Inferior parietal cortex (tissue), 1 donor: ENCODE measurements at regions not wholly inside any gene's neighbourhood (a gene's known extent, or its start where the extent isn't known, plus 50 kb on each side); places are given as distances from the start of the nearest gene placed in this dataset.
"Not testable (repeated sequence)": the region's sequence is repeated elsewhere in the genome, so short reads cannot be mapped to it uniquely, and the experiment has no call there.

Experiments used
- DNase-seq: peaks from one replicate; pipeline ENCODE4 v3.0.0-alpha.2; 2016; ENCODE audit errors: extremely low spot score

GRCh38 chr17:15860774-15861173, 84.2 kb upstream of the ADORA2B start:
- not testable (repeated sequence) for DNase-seq

DNA sequence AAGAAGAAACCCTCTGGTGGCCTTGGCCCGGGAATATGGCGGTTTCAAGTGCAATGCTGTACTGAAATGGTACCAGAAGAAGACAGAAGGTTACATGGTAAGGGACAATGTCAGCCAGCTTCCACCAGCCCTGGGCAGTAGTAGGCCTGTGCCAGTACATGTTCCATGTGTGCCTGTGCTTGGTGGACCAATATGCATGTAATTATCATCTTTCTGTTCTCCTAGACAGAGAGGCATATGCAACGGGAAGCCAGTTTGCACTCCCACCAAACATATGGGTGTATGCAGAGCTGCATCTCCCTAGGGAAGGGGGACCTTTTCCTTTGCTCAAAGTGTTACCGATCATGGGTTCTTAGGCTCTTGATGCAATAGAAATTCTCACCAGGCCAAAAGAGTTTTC, 80.9 kb upstream of the ADORA2B start:
- DNase-seq, result not testable (repeated sequence)

GRCh38 chr17:15864472-15864871, 80.5 kb upstream of the ADORA2B start:
- DNase-seq, result not testable (repeated sequence)

DNA sequence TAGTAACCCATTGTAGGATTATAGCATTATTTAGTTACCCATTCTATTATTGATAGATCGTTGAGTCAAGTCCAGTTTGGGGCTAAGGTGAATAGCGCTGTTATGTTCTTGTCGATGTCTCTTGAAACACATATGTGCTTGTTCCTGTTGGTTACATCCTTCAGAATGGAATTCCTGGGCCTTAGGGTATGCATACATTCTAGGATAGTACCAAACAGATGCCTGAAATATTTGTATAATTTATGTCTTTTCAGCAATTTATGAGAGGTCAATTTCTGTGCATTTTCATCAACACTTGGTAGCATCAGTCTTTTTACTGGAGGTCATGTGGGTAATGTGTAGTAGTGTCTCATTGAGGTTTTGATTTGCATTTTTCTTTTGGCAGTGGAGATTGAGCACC, 78.9 kb upstream of the ADORA2B start:
- not testable (repeated sequence) for DNase-seq

GRCh38 chr17:15867331-15867730, 77.6 kb upstream of the ADORA2B start:
- not testable (repeated sequence) for DNase-seq

GRCh38 chr17:15869868-15870267, 75.1 kb upstream of the ADORA2B start:
- DNase-seq, result not testable (repeated sequence)

DNA sequence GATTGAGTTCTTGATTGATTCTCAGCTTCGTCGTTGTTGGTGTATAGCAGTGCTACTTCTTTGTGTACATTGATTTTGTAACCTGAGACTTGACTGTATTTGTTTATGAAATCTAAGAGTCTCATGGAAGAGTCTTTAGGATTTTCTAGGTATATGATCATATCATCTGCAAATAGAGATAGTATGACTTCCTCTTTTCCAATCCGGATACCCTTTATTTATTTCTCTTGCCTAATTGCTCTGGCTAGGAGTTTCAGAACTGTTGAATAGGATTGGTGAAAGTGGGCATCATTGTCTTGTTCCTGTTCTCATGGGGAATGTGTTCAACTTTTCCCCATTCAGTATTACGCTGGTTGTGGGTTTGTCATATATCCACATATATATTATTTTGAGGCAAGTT, 72.3 kb upstream of the ADORA2B start:
- DNase-seq, result not testable (repeated sequence)

DNA sequence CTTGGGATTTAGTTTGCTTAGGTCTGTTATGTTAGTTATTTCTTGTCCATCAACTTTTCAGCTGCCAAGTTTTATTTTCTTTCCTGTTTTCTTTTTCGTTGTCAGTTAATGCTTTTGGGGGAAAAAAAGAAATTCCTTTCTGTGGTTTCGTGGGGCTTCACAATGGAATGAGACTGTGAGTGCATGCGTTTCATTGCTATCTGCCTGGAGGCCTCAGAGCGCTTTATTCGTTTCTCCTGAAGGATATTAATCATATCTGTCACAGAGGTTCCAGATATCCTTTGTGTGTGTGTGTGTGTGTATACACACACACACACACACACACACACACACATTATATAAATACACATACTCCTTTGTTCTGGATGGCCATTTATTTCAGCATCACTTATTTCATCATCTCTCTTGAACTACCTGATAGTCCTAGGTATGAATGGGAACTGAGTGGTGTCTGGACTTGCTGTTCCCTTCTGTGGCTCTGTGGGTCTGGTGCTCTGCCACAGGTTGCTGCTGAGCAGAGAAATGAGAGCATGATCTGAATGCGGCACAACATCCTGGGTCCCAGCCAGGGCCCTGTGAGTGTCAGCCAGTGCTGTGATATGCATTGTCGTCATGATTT, 66.9 kb upstream of the ADORA2B start:
- not testable (repeated sequence) for DNase-seq

DNA sequence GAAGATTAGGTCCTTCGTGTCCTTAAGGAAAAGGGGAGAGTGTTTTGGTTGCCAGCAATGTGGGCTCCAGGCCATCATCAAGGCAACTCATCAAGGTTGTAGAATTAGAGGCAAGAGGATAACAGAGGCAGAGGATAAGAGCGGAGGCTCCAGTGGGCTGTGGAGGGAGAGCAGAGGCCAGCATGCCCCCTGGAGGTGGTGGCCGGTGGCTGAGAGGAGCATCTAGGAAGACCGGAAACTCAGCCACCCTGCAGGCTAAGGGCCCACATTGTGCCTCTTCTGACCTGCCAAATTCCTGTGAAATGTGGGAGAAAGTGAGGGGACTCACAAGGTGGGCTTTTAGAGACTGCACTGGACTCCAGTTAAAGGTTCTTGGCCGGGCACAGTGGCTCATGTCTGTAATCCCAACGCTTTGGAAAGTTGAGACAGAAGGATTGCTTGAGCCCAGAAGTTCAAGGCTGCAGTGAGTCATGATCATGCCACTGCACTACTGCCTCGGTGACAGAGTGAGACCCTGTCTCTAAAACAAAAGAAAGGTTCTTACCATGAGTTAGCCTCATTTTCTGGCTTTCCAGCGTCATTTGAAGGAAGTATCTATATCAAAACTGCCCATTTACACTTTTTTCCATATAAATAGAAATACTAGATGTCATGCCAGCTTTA, 62.7 kb upstream of the ADORA2B start:
- no peak for DNase-seq

DNA sequence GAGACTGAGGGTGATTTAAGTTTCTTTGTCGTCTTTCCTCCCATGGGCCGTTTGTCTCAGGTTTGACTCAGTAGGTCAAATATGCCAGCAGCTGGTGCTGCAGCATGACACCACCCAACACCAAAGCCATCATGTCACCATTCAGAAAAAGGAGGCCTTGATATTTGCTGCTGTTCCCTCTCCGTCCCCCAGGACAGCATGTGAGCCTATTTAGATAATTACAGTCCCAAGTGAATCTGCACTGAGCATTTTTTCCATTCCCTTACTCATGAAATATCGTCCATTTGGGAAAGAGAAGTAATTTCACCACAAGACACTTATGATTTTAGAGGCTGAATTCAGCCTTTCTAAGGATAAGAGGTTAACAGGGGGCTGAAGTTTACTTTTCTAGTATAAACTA, 62.2 kb upstream of the ADORA2B start:
- no peak for DNase-seq

- DNase-seq, result no peak
These were observed 61.3 kb upstream of the ADORA2B start for GRCh38 chr17:15883617-15884111.

GRCh38 chr17:15884731-15885130, 60.2 kb upstream of the ADORA2B start:
- DNase-seq, result no peak

DNA sequence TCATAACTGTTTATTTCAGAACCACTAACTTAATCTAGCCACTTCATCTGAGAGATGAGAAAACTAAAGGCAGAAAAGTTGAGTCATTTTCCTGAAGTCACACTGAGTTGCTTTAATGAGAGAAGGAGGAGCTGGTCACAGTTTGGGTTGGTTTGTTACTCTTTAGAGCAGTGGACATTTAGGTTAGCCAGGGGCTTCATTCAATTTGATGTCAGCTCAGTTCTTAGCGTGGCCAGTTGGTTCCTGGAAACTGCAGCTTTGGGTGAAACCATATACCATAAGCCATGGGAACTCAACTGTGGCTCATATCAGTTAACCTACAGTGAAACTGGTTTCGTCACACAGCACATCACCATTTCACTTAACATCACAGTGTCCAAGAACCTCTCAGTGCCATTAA, 59.2 kb upstream of the ADORA2B start:
- DNase-seq, result no peak

DNA sequence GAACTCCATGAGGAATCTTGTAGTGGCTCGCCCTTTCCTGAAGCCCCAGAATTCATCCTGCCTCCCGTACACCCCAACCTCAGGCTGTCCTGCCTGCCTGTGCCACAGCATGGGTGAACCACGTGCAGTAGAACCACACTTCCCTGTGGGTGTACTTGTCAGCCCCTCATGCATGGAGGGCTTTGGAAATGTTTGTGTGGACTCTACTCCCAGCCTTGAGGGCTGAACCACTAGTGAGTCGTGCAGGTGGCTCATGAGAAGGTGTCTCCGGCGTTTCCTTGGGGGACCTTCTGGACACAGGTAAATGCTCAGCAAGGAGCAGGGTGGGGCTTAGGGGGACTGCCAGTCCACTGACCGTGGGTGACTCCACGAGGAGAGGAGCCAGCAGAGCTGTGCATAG, 58.7 kb upstream of the ADORA2B start:
- no peak for DNase-seq

- DNase-seq, result no peak
These were observed 58.1 kb upstream of the ADORA2B start for GRCh38 chr17:15886804-15887203.

DNA sequence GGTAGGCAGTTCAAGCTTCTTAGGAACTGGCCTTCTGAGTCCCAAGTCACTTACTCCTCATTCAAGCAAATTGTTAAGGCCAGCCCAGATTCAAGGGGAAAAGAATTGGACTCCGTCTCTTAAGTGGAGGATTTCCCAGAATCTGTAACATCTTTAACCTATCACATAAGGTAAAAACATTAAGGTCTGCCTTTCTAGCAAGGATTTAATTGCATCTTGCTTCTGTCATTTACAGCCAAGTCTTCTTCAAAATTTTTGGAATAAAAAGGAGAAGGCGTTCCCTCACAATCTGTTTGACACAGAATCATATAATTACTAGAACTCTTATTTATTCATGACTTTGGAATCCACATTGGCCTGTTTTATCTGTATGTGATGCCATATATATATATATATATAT, 56.5 kb upstream of the ADORA2B start:
- DNase-seq, result no peak

GRCh38 chr17:15890279-15890892, 54.5 kb upstream of the ADORA2B start:
- no peak for DNase-seq

GRCh38 chr17:15891318-15891717, 53.6 kb upstream of the ADORA2B start:
- no peak for DNase-seq

DNA sequence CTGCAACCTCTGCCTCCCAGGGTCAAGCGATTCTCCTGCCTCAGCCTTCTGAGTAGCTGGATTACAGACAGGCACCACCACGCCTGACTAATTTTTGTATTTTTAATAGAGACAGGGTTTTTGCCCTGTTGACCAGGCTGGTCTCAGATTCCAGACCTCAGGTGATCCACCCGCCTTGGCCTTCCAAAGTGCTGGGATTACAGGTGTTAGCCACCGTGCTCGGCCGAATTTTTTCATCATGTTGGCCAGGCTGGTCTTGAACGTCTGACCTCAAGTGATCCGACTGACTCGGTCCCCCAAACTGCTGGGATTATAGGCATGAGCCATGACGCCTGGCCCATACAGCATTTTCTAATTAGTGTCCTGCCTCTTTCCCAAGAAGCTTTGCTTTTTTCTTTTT, 52.7 kb upstream of the ADORA2B start:
- DNase-seq, result no peak

DNA sequence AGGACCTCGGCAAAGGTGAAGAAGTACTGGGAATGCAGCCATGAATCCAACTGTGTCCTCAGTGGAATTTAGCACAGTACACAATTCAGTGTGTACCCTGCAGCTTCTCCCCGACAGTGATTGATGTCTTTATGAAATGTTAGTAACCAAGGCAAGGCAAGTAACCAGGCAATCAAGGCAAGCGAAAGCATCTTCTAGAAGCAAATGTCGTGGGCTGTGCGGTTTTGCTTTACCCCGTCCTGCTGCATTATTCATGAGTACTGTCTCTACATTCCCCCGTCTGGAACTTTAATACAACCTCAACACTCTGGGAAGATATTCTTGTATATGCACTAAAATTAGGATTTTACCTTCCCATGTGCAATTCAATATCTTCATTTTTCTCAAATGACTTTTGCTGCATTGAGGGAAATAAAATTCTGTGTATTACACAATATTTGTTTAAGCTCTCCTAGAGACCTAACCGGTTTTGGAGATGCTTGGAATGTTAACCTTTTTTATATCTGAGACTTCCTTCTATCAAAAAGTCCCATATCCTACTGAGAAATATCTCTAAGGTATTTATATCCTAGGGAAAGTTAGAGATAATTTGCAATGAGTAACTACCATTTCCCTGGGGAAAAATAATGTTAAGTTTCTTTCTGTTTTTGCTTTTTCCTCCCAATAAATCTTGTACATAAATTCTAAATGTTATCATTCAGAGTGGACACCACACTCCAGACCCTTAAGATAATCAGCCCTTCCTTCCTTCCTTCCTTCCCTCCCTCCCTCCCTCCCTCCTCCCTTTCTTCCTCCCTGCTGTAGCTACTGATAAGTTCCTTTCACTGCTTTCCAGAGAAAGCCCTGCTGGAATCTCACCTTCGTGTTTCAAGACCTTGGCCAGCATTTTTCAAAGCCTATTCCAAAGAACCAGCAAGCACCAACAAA, 51.9 kb upstream of the ADORA2B start:
- DNase-seq, result no peak

DNA sequence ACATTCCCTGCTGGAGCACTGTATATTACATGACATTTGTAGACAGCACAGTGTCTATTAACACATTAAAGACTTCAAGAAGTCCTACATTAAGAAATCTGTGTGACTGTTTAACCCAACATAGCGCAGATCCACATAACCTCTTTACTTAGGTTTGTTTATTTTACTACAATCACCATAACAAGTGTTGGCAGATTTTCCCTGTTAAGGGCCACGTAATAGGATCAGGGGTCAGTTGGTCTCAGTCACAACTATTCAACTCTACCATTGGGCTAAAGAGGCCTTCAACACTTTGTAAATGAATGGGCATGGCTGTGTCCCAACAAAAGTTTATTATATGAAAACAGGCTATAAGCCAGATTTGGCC, 51.3 kb upstream of the ADORA2B start:
- DNase-seq, result no peak

DNA sequence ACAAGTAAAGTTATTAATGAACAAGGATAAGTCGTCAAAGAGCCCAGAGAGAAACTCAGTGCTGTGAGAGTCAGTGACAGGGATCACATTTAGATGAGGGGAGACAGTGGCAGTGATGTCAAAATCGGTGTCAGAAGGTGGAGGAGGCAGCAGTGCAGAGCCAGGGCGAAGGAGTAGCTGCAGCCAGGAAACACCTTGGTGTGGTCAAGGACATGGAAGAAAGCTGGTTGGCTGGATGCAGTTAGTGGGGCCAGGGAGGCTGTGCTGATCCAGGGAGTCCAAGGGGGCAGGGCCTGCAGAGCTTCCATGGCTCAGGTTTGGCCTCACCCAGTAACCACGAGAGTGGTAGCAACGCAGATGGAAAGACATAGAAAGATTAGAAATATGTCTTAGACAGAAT, 50.7 kb upstream of the ADORA2B start:
- DNase-seq, result no peak
